ENCODE measurements at regions not wholly inside any gene's neighbourhood (a gene's known extent, or its start where the extent isn't known, plus 50 kb on each side); places are given as distances from the start of the nearest gene placed in this dataset.

DNA sequence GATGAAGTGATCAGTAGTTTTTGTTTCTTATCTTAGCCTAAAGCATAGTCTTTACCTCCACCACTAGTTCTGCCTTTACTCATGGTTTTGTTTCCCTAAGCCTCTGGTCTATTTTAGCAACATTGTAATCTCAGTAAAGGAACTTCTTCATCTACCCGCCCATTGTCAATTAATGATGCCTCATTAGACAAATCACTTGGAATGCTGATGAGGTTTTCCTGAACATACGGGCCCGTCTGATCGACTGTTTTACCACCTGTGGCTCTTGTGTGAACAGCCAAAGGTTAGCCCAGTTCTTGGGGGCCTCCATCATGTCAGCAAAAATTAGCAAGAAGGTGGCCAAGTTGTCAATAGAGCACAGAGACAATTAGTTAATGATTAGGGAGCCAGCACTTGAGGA, 470.1 kb upstream of the ARRDC4 start:
- TF ChIP-seq, protein P1, sequence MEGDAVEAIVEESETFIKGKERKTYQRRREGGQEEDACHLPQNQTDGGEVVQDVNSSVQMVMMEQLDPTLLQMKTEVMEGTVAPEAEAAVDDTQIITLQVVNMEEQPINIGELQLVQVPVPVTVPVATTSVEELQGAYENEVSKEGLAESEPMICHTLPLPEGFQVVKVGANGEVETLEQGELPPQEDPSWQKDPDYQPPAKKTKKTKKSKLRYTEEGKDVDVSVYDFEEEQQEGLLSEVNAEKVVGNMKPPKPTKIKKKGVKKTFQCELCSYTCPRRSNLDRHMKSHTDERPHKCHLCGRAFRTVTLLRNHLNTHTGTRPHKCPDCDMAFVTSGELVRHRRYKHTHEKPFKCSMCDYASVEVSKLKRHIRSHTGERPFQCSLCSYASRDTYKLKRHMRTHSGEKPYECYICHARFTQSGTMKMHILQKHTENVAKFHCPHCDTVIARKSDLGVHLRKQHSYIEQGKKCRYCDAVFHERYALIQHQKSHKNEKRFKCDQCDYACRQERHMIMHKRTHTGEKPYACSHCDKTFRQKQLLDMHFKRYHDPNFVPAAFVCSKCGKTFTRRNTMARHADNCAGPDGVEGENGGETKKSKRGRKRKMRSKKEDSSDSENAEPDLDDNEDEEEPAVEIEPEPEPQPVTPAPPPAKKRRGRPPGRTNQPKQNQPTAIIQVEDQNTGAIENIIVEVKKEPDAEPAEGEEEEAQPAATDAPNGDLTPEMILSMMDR (IDR thresholded peaks at IDR 0.05; ENCODE audit: low read depth, low read length, missing control alignments) = no peak
- H3K4me3 ChIP-seq (replicated peaks; ENCODE audit: low read depth, low read length) = no peak overlapping the region
- DNase-seq (ENCODE audit: extremely low read depth, low read depth) = no peak

DNA sequence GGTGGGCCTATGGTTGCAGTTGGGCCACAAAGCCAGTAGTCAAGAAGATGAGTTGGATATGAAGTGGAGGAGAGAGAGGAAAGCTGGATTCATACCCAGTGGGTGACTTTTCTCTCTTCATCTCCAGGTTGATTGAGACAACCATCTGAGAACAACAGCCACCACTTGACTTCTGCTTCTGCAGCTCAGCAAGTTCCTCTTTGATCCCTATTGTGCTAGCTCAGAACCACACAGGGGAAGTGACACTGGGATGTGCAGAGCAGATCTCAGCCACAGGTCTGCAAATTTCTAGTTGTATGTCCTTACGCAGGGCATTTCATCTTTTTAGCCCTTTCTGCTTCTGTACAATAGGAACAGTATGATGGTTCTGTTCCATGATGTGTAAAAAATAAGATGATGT, 459.2 kb upstream of the ARRDC4 start:
- DNase-seq (ENCODE audit: extremely low read depth, low read depth) = no peak
- no peak overlapping the region for H3K4me3 ChIP-seq (replicated peaks; ENCODE audit: low read depth, low read length)
- TF ChIP-seq, protein P1 (IDR thresholded peaks at IDR 0.05; ENCODE audit: low read depth, low read length, missing control alignments) = no peak

DNA sequence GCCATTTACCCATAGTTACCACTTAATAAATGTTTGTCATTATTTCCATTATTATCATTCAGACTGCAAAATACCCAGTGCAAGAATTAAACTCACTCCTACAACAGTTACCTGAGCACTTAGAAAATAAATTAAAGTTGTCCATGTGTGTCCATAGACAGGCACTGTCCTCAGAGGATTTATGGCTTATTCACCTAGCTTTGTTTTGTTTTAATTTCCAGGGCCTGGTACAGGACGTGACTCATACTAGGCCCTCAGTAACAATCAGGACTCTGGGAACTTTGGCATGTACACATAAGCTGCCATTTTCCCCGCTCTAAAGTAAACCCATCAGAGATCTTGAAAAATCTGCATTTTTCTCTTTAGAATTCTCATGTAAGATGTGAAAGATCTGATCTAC, 458.5 kb upstream of the ARRDC4 start:
- no peak for DNase-seq (ENCODE audit: extremely low read depth, low read depth)
- no peak overlapping the region for H3K4me3 ChIP-seq (replicated peaks; ENCODE audit: low read depth, low read length)
- TF ChIP-seq, protein P1 (IDR thresholded peaks at IDR 0.05; ENCODE audit: low read depth, low read length, missing control alignments) = no peak

DNA sequence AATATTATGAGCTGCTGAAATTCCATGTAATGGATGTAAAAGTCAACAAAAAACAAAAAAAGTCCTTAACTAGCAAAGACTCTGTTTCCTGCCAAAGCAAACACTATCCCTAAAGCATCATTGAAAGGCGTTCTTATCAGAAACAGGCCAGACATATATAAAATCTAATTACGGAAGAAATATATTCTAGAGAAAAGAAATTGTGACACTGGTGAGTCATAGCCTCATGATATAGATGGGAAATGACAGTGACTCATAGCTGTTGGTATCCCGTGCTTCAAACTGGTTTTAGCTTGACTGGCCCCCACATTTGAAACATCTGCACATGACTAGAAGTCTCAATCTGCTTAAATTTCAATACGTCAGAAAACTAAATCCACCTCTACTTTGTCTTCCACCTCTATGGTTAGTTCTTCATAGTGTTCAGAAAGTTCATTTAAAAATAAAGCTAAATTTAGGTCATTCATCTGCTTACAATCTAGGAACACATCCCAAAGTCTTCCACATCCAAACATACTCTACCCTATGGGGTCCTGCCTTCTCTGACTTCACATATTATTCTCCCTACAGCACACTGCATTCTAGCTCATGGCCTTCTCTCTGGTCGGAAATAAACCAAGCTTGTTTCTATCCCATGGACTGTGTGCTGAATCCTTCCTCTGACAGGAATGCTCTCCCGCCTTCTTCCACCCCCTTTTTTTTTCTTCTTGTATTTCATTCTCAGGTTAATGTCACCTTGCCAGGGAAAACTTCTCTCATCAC, 456.3 kb upstream of the ARRDC4 start:
- DNase-seq (ENCODE audit: extremely low read depth, low read depth) = no peak
- TF ChIP-seq, protein P1 (IDR thresholded peaks at IDR 0.05; ENCODE audit: low read depth, low read length, missing control alignments) = no peak
- H3K4me3 ChIP-seq (replicated peaks; ENCODE audit: low read depth, low read length) = no peak overlapping the region

DNA sequence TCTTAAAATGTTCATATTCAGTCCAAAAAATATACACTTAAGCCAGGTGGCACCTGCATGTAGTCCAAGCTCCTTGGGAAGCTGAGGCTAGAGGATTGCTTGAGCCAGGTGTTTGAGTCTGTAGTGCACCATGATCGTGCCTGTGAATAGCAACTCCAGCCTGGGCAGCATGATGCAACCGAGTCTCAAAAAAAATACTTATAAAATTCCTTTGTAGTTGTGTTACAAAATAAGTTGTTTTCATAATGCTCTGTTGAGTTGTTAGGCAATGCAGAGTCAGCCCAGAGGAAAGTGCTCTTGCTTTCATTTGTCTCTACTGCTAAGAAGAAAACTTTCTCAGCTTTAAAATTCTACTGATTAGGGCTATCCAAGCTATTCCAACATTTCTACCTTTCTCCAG, 442.8 kb upstream of the ARRDC4 start:
- DNase-seq (ENCODE audit: extremely low read depth, low read depth) = no peak
- TF ChIP-seq, protein P1 (IDR thresholded peaks at IDR 0.05; ENCODE audit: low read depth, low read length, missing control alignments) = no peak
- no peak overlapping the region for H3K4me3 ChIP-seq (replicated peaks; ENCODE audit: low read depth, low read length)

DNA sequence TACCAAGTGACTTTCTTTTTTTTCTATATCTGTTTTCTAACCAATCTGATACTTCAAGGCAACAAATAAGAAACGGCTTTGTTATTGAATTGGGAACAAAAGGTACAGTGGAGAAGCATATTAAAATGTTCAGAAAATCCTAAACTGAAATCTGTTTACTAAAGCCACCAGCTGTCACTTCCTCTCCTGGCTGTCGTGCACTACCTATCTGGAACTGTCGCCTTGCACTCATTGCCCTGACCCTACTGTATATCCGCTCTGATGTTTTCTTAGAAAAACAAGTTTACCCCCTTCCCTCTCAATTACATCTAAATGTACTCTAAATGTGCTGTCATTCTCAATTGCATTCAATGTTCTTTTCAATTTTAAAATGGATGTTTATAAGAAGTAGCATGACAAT, 439.8 kb upstream of the ARRDC4 start:
- H3K4me3 ChIP-seq (replicated peaks; ENCODE audit: low read depth, low read length) = no peak overlapping the region
- TF ChIP-seq, protein P1 (IDR thresholded peaks at IDR 0.05; ENCODE audit: low read depth, low read length, missing control alignments) = no peak
- DNase-seq (ENCODE audit: extremely low read depth, low read depth) = no peak

Data from HFF-Myc (cell line).